ENCODE measurements at regions not wholly inside any gene's neighbourhood (a gene's known extent, or its start where the extent isn't known, plus 50 kb on each side); places are given as distances from the start of the nearest gene placed in this dataset.

- DNase-seq (ENCODE audit: low spot score) (no peak), FAIRE-seq (peak; percentile 36), ATAC-seq (peak; percentile 78)
- no peak overlapping the region for H3K27ac ChIP-seq (ENCODE audit: extremely low read length, insufficient read depth, low read length)
- BruUV-seq (replicated peaks): no TSS peak
- WGBS (ENCODE audit: low lambda C conversion rate): 0% methylated on average over 5 of the region's 5 CpGs
- H4K20me1 ChIP-seq (ENCODE audit: insufficient read depth, low read length): no peaks in the 10 kb centered on the region
- ChIA-PET CTCF (ENCODE audit: low intra/inter-chr PET ratio, low total read pairs) (no interaction called here), POLR2A (no interaction called here)
- no peaks in the 10 kb centered on the region for H3K4me1 ChIP-seq (ENCODE audit: insufficient read depth, low read length)
- H3K4me3 ChIP-seq (replicated peaks in 1 of 3; ENCODE audit: insufficient read depth in 1 of 3, low read depth in 2 of 3, low read length in 3 of 3): no peak overlapping the region
- no peaks in the 10 kb centered on the region for H3K36me3 ChIP-seq (replicated peaks in 1 of 2; ENCODE audit: control insufficient read depth in 1 of 2, insufficient read depth in 2 of 2, low read length in 2 of 2)
- intact Hi-C loops (cut with micrococcal nuclease; ENCODE audit: unreplicated experiment): no loop called here
- H3K79me2 ChIP-seq (ENCODE audit: insufficient read depth, low read length): no peaks in the 10 kb centered on the region
- in situ Hi-C loops (cut with HindIII; ENCODE audit: extremely low pct_ligation_motif_present, low pct_unique_long_range_greater_than_20kb): no loop called here
- no peaks in the 10 kb centered on the region for H3K9me3 ChIP-seq (ENCODE audit: low read length)
- no peak overlapping the region for H3K4me2 ChIP-seq (ENCODE audit: low read depth, low read length)
- H3K27me3 ChIP-seq (ENCODE audit: control insufficient read depth in 1 of 2, insufficient read depth in 2 of 2, low read length in 2 of 2): no peaks in the 10 kb centered on the region; a peak in 1 of 5 replicates
- H2AFZ ChIP-seq (ENCODE audit: low read length): no peak overlapping the region
- H3K9ac ChIP-seq (ENCODE audit: insufficient read depth, low read depth, low read length): no peak overlapping the region
- TF ChIP-seq ZNF17 (CRISPR knock-in tag; IDR thresholded peaks at IDR 0.05) (no peak), HNF1B (CRISPR knock-in tag; IDR thresholded peaks at IDR 0.05) (no peak), RFX3 (CRISPR knock-in tag; IDR thresholded peaks at IDR 0.05) (no peak), PCBP2 (optimal IDR thresholded peaks at IDR 0.05; ENCODE audit: low read depth, low read length, poor library complexity, severe bottlenecking) (no peak), MXD1 (CRISPR knock-in tag; IDR thresholded peaks at IDR 0.05) (no peak), MYC (CRISPR knock-in tag; IDR thresholded peaks at IDR 0.05; ENCODE audit: borderline replicate concordance) (no peak), BRD4 (CRISPR knock-in tag; IDR thresholded peaks at IDR 0.05) (no peak), ZNF570 (CRISPR knock-in tag; IDR thresholded peaks at IDR 0.05; ENCODE audit: borderline replicate concordance) (no peak), TAF15 (IDR thresholded peaks at IDR 0.05; ENCODE audit: low read depth, low read length, poor library complexity, severe bottlenecking) (no peak), ZNF546 (CRISPR knock-in tag; conservative IDR thresholded peaks at IDR 0.05) (no peak)
- TF ChIP-seq, protein P1, sequence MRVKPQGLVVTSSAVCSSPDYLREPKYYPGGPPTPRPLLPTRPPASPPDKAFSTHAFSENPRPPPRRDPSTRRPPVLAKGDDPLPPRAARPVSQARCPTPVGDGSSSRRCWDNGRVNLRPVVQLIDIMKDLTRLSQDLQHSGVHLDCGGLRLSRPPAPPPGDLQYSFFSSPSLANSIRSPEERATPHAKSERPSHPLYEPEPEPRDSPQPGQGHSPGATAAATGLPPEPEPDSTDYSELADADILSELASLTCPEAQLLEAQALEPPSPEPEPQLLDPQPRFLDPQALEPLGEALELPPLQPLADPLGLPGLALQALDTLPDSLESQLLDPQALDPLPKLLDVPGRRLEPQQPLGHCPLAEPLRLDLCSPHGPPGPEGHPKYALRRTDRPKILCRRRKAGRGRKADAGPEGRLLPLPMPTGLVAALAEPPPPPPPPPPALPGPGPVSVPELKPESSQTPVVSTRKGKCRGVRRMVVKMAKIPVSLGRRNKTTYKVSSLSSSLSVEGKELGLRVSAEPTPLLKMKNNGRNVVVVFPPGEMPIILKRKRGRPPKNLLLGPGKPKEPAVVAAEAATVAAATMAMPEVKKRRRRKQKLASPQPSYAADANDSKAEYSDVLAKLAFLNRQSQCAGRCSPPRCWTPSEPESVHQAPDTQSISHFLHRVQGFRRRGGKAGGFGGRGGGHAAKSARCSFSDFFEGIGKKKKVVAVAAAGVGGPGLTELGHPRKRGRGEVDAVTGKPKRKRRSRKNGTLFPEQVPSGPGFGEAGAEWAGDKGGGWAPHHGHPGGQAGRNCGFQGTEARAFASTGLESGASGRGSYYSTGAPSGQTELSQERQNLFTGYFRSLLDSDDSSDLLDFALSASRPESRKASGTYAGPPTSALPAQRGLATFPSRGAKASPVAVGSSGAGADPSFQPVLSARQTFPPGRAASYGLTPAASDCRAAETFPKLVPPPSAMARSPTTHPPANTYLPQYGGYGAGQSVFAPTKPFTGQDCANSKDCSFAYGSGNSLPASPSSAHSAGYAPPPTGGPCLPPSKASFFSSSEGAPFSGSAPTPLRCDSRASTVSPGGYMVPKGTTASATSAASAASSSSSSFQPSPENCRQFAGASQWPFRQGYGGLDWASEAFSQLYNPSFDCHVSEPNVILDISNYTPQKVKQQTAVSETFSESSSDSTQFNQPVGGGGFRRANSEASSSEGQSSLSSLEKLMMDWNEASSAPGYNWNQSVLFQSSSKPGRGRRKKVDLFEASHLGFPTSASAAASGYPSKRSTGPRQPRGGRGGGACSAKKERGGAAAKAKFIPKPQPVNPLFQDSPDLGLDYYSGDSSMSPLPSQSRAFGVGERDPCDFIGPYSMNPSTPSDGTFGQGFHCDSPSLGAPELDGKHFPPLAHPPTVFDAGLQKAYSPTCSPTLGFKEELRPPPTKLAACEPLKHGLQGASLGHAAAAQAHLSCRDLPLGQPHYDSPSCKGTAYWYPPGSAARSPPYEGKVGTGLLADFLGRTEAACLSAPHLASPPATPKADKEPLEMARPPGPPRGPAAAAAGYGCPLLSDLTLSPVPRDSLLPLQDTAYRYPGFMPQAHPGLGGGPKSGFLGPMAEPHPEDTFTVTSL (CRISPR knock-in tag; IDR thresholded peaks at IDR 0.05; ENCODE audit: borderline replicate concordance): no peak
- TF ChIP-seq, protein P2, sequence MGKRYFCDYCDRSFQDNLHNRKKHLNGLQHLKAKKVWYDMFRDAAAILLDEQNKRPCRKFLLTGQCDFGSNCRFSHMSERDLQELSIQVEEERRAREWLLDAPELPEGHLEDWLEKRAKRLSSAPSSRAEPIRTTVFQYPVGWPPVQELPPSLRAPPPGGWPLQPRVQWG (CRISPR knock-in tag; IDR thresholded peaks at IDR 0.05; ENCODE audit: borderline replicate concordance, low read depth): no peak
Observed at GRCh38 chr3:27022096-27022761, 347.0 kb downstream of the NEK10 start.

Measured in HepG2 (cell line).